H9 (cell line): ENCODE measurements at regions not wholly inside any gene's neighbourhood (a gene's known extent, or its start where the extent isn't known, plus 50 kb on each side); places are given as distances from the start of the nearest gene placed in this dataset.

Source experiments
- DNase-seq: peaks from one replicate; pipeline ENCODE4 v3.0.0-alpha.2; 2017
- H2AFZ ChIP-seq: one replicate; pipeline ENCODE4 v1.6.1; 2013; ENCODE audit warnings: mild to moderate bottlenecking, low read length, control low read depth, moderate library complexity
- H2AK5ac ChIP-seq: 2 replicates; pipeline ENCODE4 v1.6.1; 2013; ENCODE audit warnings: low read length, control low read depth, mixed read lengths; ENCODE audit not compliant: insufficient read length
- H2BK120ac ChIP-seq: one replicate; pipeline ENCODE4 v1.6.1; 2013; ENCODE audit warnings: low read depth, mild to moderate bottlenecking, low read length, control low read depth, inconsistent platforms; ENCODE audit not compliant: poor library complexity, severe bottlenecking
- H2BK12ac ChIP-seq: 2 replicates; pipeline ENCODE4 v1.6.1; 2013; ENCODE audit warnings: low read length, control low read depth, mixed read lengths, low read depth; ENCODE audit not compliant: insufficient read length
- H2BK15ac ChIP-seq: 2 replicates; pipeline ENCODE4 v1.6.1; 2013; ENCODE audit warnings: low read depth, low read length, control low read depth
- H2BK20ac ChIP-seq: one replicate; pipeline ENCODE4 v1.6.1; 2013; ENCODE audit warnings: low read depth, mild to moderate bottlenecking, low read length, control low read depth, inconsistent platforms; ENCODE audit not compliant: poor library complexity, severe bottlenecking
- H2BK5ac ChIP-seq: 2 replicates; pipeline ENCODE4 v1.6.1; 2013; ENCODE audit warnings: low read length, control low read depth, mixed read lengths; ENCODE audit not compliant: insufficient read length
- H3K14ac ChIP-seq: 2 replicates; pipeline ENCODE4 v1.6.1; 2013; ENCODE audit warnings: low read length, control low read depth; ENCODE audit not compliant: insufficient read depth
- H3K18ac ChIP-seq: 2 replicates; pipeline ENCODE4 v1.6.1; 2013; ENCODE audit warnings: low read depth, mild to moderate bottlenecking, mixed read lengths, low read length, control low read depth; ENCODE audit not compliant: insufficient read length
- H3K23ac ChIP-seq: 2 replicates; pipeline ENCODE4 v1.6.1; 2013; ENCODE audit warnings: low read length, control low read depth, mixed read lengths, low read depth; ENCODE audit not compliant: insufficient read length
- H3K23me2 ChIP-seq: 2 replicates; pipeline ENCODE4 v1.6.1; 2013; ENCODE audit warnings: low read depth, mild to moderate bottlenecking, mixed read lengths, low read length, control low read depth; ENCODE audit not compliant: insufficient read length, poor library complexity, severe bottlenecking
- H3K27ac ChIP-seq: 2 replicates; pipeline ENCODE4 v1.5.1; 2013; ENCODE audit warnings: low read length, control low read depth, mixed read lengths, low read depth; ENCODE audit not compliant: insufficient read length
- H3K27me3 ChIP-seq: 2 replicates; pipeline ENCODE4 v1.6.1; 2013; ENCODE audit warnings: low read length, control low read depth, inconsistent platforms; ENCODE audit not compliant: insufficient read depth
- H3K4ac ChIP-seq: 2 replicates; pipeline ENCODE4 v1.6.1; 2013; ENCODE audit warnings: low read depth, mild to moderate bottlenecking, control low read depth, inconsistent platforms, low read length, moderate library complexity
- H3K4me1 ChIP-seq: 2 replicates; pipeline ENCODE4 v1.6.1; 2013; ENCODE audit warnings: low read length, control low read depth, inconsistent platforms; ENCODE audit not compliant: insufficient read depth
- H3K4me2 ChIP-seq: 2 replicates; pipeline ENCODE4 v1.6.1; 2013; ENCODE audit warnings: low read length, control low read depth, mixed read lengths; ENCODE audit not compliant: insufficient read length, insufficient read depth
- H3K56ac ChIP-seq: 2 replicates; pipeline ENCODE4 v1.6.1; 2013; ENCODE audit warnings: low read depth, mild to moderate bottlenecking, mixed read lengths, low read length, control low read depth; ENCODE audit not compliant: insufficient read length
- H3K79me1 ChIP-seq: 2 replicates; pipeline ENCODE4 v1.6.1; 2013; ENCODE audit warnings: low read depth, mild to moderate bottlenecking, moderate library complexity, low read length, control low read depth, inconsistent platforms; ENCODE audit not compliant: insufficient read depth, poor library complexity, severe bottlenecking
- H3K79me2 ChIP-seq: 2 replicates; pipeline ENCODE4 v1.6.1; 2013; ENCODE audit warnings: low read length, control low read depth, inconsistent platforms; ENCODE audit not compliant: insufficient read depth
- H3K9ac ChIP-seq: 2 replicates; pipeline ENCODE4 v1.6.1; 2013; ENCODE audit warnings: low read length, control low read depth, mixed read lengths; ENCODE audit not compliant: insufficient read length; ENCODE audit errors: extremely low read depth
- H3K9me3 ChIP-seq: one replicate; pipeline ENCODE4 v1.6.1; 2013; ENCODE audit warnings: low read depth, low read length, inconsistent platforms; ENCODE audit not compliant: control insufficient read depth
- H3T11ph ChIP-seq: one replicate; pipeline ENCODE4 v1.6.1; 2013; ENCODE audit warnings: mild to moderate bottlenecking, low read length, control low read depth, inconsistent platforms
- H4K20me1 ChIP-seq: one replicate; pipeline ENCODE4 v1.6.1; 2013; ENCODE audit not compliant: control insufficient read depth, insufficient read length, insufficient read depth
- H4K5ac ChIP-seq: 2 replicates; pipeline ENCODE4 v1.6.1; 2013; ENCODE audit warnings: low read depth, mild to moderate bottlenecking, mixed read lengths, low read length, control low read depth; ENCODE audit not compliant: insufficient read length
- H4K8ac ChIP-seq: replicated peaks from 2 replicates; pipeline ENCODE4 v1.6.1; 2013; ENCODE audit warnings: low read length, control low read depth, mixed read lengths, low read depth; ENCODE audit not compliant: insufficient read length
- H4K91ac ChIP-seq: 2 replicates; pipeline ENCODE4 v1.6.1; 2013; ENCODE audit warnings: low read depth, mild to moderate bottlenecking, moderate library complexity, mixed read lengths, low read length, control low read depth; ENCODE audit not compliant: insufficient read length
- H3K27ac Mint-ChIP-seq, 3 experiments: 2 replicates in 2 of 3; 3 replicates in 1 of 3; pipeline ENCODE4 v1.8.0; 2020 to 2021; ENCODE audit warnings: mixed read lengths in 3 of 3, mild to moderate bottlenecking in 1 of 3, moderate library complexity in 1 of 3
- H3K27me3 Mint-ChIP-seq: 2 replicates; pipeline ENCODE4 v1.8.0; 2021; ENCODE audit warnings: low read depth, mild to moderate bottlenecking, moderate library complexity, mixed read lengths
- H3K36me3 Mint-ChIP-seq, 3 experiments: 2 replicates in 2 of 3; 3 replicates in 1 of 3; pipeline ENCODE4 v1.8.0; 2020 to 2021; ENCODE audit warnings: low read depth in 3 of 3, mixed read lengths in 3 of 3; ENCODE audit not compliant: insufficient read depth in 1 of 3
- H3K4me1 Mint-ChIP-seq, 2 experiments: 2 replicates each; pipeline ENCODE4 v1.8.0; 2020; ENCODE audit warnings: mixed read lengths in 2 of 2
- H3K4me3 Mint-ChIP-seq, 2 experiments: 2 replicates in 1 of 2; 3 replicates in 1 of 2; pipeline ENCODE4 v1.8.0; 2020 to 2021; ENCODE audit warnings: mild to moderate bottlenecking in 2 of 2, mixed read lengths in 2 of 2, moderate library complexity in 1 of 2
- H3K9me3 Mint-ChIP-seq, 2 experiments: 2 replicates in 1 of 2; 3 replicates in 1 of 2; pipeline ENCODE4 v1.8.0; 2020; ENCODE audit warnings: mild to moderate bottlenecking in 2 of 2, mixed read lengths in 2 of 2, moderate library complexity in 1 of 2
- CTCF ChIP-seq: fragments of 200-600 bp; sonication (generic); conservative IDR thresholded peaks from 3 replicates; pipeline ENCODE4 v1.8.0; 2021; ENCODE audit warnings: antibody characterized with exemption, mild to moderate bottlenecking
- WGBS: extraction: QIAGEN DNeasy Blood & Tissue Kit; methylation state at CpG from one replicate; pipeline ENCODE4 v1.1.7; 2013; ENCODE audit warnings: missing lambda C conversion rate, low lambda C conversion rate, mixed read lengths; ENCODE audit not compliant: insufficient read length; ENCODE audit errors: extremely low coverage; 5-methylcytosine and 5-hydroxymethylcytosine counted together

GRCh38 chr3:106191913-106192312, 323.1 kb upstream of the CBLB start:
- Histone ChIP-seq H3K14ac (no peak overlapping the region), H3K27ac (no peak overlapping the region), H3K9me3 (no peaks in the 10 kb centered on the region), H3K79me2 (no peaks in the 10 kb centered on the region), H3K4me2 (no peak overlapping the region), H2BK20ac (no peak overlapping the region), H2BK12ac (no peak overlapping the region), H3K27me3 (no peaks in the 10 kb centered on the region), H3K9ac (no peak overlapping the region), H4K5ac (no peak overlapping the region), H2BK5ac (no peak overlapping the region), H3K4me1 (no peaks in the 10 kb centered on the region), H3K4ac (no peak overlapping the region), H4K91ac (no peak overlapping the region), H2BK120ac (no peak overlapping the region), H3K56ac (no peak overlapping the region), H3K23me2 (no peaks in the 10 kb centered on the region), H3K79me1 (no peaks in the 10 kb centered on the region), H3K23ac (no peak overlapping the region), H4K8ac (no peak overlapping the region), H2BK15ac (no peak overlapping the region), H2AK5ac (no peak overlapping the region), H3T11ph (no peak overlapping the region), H2AFZ (no peak overlapping the region), H4K20me1 (no peaks in the 10 kb centered on the region), H3K18ac (no peak overlapping the region)
- no peaks in the 10 kb centered on the region for H3K27me3 Mint-ChIP-seq
- WGBS: no CpG with 5 or more reads among the region's 3 CpGs
- no peak for DNase-seq
- H3K4me3 Mint-ChIP-seq: no peak overlapping the region
- no peak overlapping the region for H3K27ac Mint-ChIP-seq
- no peaks in the 10 kb centered on the region for H3K36me3 Mint-ChIP-seq
- no peaks in the 10 kb centered on the region; a peak in 1 of 4 replicates for H3K4me1 Mint-ChIP-seq
- no peak for TF ChIP-seq CTCF
- H3K9me3 Mint-ChIP-seq: no peaks in the 10 kb centered on the region
